GM12878 (cell line): ENCODE measurements at regions not wholly inside any gene's neighbourhood (a gene's known extent, or its start where the extent isn't known, plus 50 kb on each side); places are given as distances from the start of the nearest gene placed in this dataset.

Source experiments
- ATAC-seq: fragments of 200-7000 bp; cut with Tn5 transposase; 3 replicates; pipeline ENCODE4 v1.9.1; 2020; ENCODE audit warnings: mild to moderate bottlenecking, moderate library complexity
- BruUV-seq: library from RNA; stranded (reverse); fragments of 400-500 nt; replicated peaks from 2 replicates; lab custom pipeline; 2021; lab: Mats Ljungman, UMichigan
- CTCF ChIA-PET: fragments of 300-600 bp; sonication (Branson Sonifier 250); formaldehyde crosslinking; extraction: SDS; loops from one replicate; lab custom pipeline; 2021; ENCODE audit warnings: inconsistent platforms; lab: Yijun Ruan, JAX
- POLR2A ChIA-PET: fragments of 350-600 bp; formaldehyde crosslinking; extraction: SDS; loops from one replicate; lab custom pipeline; 2021; ENCODE audit warnings: inconsistent platforms; lab: Charles Lee
- RAD21 ChIA-PET: fragments of 300-600 bp; sonication (Branson Sonifier 250); formaldehyde crosslinking; loops from one replicate; lab custom pipeline; 2023; ENCODE audit warnings: antibody characterized with exemption; ENCODE audit not compliant: unreplicated experiment; lab: Charles Lee
- SMC1A ChIA-PET: fragments of 300-600 bp; sonication (Branson Sonifier 250); formaldehyde crosslinking; loops from one replicate; lab custom pipeline; 2023; ENCODE audit not compliant: unreplicated experiment, uncharacterized antibody; lab: Charles Lee
- DNase-seq: peaks from one replicate; pipeline ENCODE4 v3.0.0-alpha.2; 2011; ENCODE audit warnings: low read depth, low spot score
- FAIRE-seq: peaks from 3 replicates; lab custom pipeline; 2011; peaks lifted over from hg19 to GRCh38; lab: Jason Lieb, UNC
- H2AFZ ChIP-seq: 2 replicates; pipeline ENCODE4 v1.6.0; 2011; ENCODE audit warnings: low read depth, low read length, control low read depth; ENCODE audit not compliant: control insufficient read depth
- H3K27ac ChIP-seq: 2 replicates; pipeline ENCODE4 v1.5.1; 2011; ENCODE audit warnings: control low read depth; ENCODE audit not compliant: control insufficient read depth, insufficient read depth
- H3K27me3 ChIP-seq, 2 experiments: replicated peaks in 1 of 2; 2 replicates each; pipeline versions ENCODE4 v1.6.0 to v1.6.1; 2011; ENCODE audit warnings: low read length in 1 of 2; ENCODE audit not compliant: control insufficient read depth in 2 of 2, insufficient read depth in 2 of 2
- H3K36me3 ChIP-seq, 2 experiments: 2 replicates each; pipeline ENCODE4 v1.5.1; 2011; ENCODE audit warnings: low read length in 1 of 2; ENCODE audit not compliant: control insufficient read depth in 2 of 2, insufficient read depth in 2 of 2
- H3K4me1 ChIP-seq: 2 replicates; pipeline ENCODE4 v1.6.1; 2011; ENCODE audit warnings: mild to moderate bottlenecking, low read length, moderate library complexity, mixed read lengths; ENCODE audit not compliant: control insufficient read depth, insufficient read depth
- H3K4me2 ChIP-seq: 2 replicates; pipeline ENCODE4 v1.6.0; 2011; ENCODE audit warnings: control low read depth; ENCODE audit not compliant: control insufficient read depth, insufficient read depth
- H3K4me3 ChIP-seq: fragments of 200-600 bp; sonication (generic); 2 replicates; pipeline ENCODE4 v1.5.1; 2016
- H3K79me2 ChIP-seq: 2 replicates; pipeline ENCODE4 v1.6.0; 2011; ENCODE audit warnings: low read length; ENCODE audit not compliant: control insufficient read depth, insufficient read depth
- H3K9ac ChIP-seq: 2 replicates; pipeline ENCODE4 v1.8.0; 2011; ENCODE audit warnings: low read length, control low read depth, mixed read lengths; ENCODE audit not compliant: control insufficient read depth, insufficient read depth
- H3K9me3 ChIP-seq: replicated peaks from 3 replicates; pipeline ENCODE4 v1.5.1; 2011; ENCODE audit warnings: mild to moderate bottlenecking, low read length; ENCODE audit not compliant: control insufficient read depth, insufficient read depth
- H4K20me1 ChIP-seq: 2 replicates; pipeline ENCODE4 v1.6.0; 2011; ENCODE audit not compliant: control insufficient read depth, insufficient read depth
- ATF7 ChIP-seq: fragments of 450-650 bp; IDR thresholded peaks from 2 replicates; pipeline ENCODE4 v1.6.1; 2016; ENCODE audit warnings: low read depth, mild to moderate bottlenecking
- BCL3 ChIP-seq: IDR thresholded peaks from 2 replicates; pipeline ENCODE4 v1.6.1; 2011; ENCODE audit warnings: borderline replicate concordance, low read depth, mild to moderate bottlenecking, moderate library complexity, low read length; ENCODE audit not compliant: insufficient read depth, poor library complexity, severe bottlenecking
- CBFB ChIP-seq: IDR thresholded peaks from 2 replicates; pipeline ENCODE4 v1.6.1; 2016; ENCODE audit warnings: antibody characterized with exemption, low read depth
- FOXK2 ChIP-seq: fragments of 450-650 bp; IDR thresholded peaks from 2 replicates; pipeline ENCODE4 v1.6.1; 2017; ENCODE audit warnings: mild to moderate bottlenecking, moderate library complexity
- IKZF2 ChIP-seq, 2 experiments: fragments of 450-650 bp; IDR thresholded peaks; 2 replicates each; pipeline ENCODE4 v1.6.1; 2017; ENCODE audit warnings: mild to moderate bottlenecking in 2 of 2, moderate library complexity in 2 of 2
- IRF5 ChIP-seq: fragments of 450-650 bp; IDR thresholded peaks from 2 replicates; pipeline ENCODE4 v1.6.1; 2017; ENCODE audit warnings: borderline replicate concordance
- JUNB ChIP-seq: IDR thresholded peaks from 2 replicates; pipeline ENCODE4 v1.6.1; 2016; ENCODE audit warnings: antibody characterized with exemption, mild to moderate bottlenecking
- NFYA ChIP-seq: IDR thresholded peaks from 2 replicates; pipeline ENCODE4 v1.6.1; 2011; ENCODE audit warnings: low read depth, mild to moderate bottlenecking, low read length, improper control_type of control experiment, borderline replicate concordance
- NKRF ChIP-seq: fragments of 450-650 bp; conservative IDR thresholded peaks from 2 replicates; pipeline ENCODE4 v1.6.1; 2017; ENCODE audit warnings: mild to moderate bottlenecking, moderate library complexity
- POU2F2 ChIP-seq: IDR thresholded peaks from 3 replicates; pipeline ENCODE4 v1.6.1; 2011; ENCODE audit warnings: low read depth, mild to moderate bottlenecking, low read length, borderline replicate concordance
- RUNX3 ChIP-seq: IDR thresholded peaks from 2 replicates; pipeline ENCODE4 v1.6.1; 2012; ENCODE audit warnings: low read length, inconsistent platforms
- STAT1 ChIP-seq: fragments of 450-650 bp; conservative IDR thresholded peaks from 2 replicates; pipeline ENCODE4 v1.6.1; 2014; ENCODE audit warnings: antibody characterized with exemption, mild to moderate bottlenecking
- TAF1 ChIP-seq: IDR thresholded peaks from 2 replicates; pipeline ENCODE4 v1.6.1; 2011; ENCODE audit warnings: mild to moderate bottlenecking, low read depth, low read length, borderline replicate concordance
- TBL1XR1 ChIP-seq: IDR thresholded peaks from 2 replicates; pipeline ENCODE4 v1.6.1; 2012; ENCODE audit warnings: low read depth, low read length, improper control_type of control experiment
- USF1 ChIP-seq: IDR thresholded peaks from 2 replicates; pipeline ENCODE4 v1.6.1; 2011; ENCODE audit warnings: borderline replicate concordance, low read depth, mild to moderate bottlenecking, moderate library complexity, mixed read lengths, low read length; ENCODE audit not compliant: insufficient read depth; ENCODE audit errors: extremely low read length
- ZNF207 ChIP-seq: fragments of 450-650 bp; IDR thresholded peaks from 2 replicates; pipeline ENCODE4 v1.6.1; 2014; ENCODE audit warnings: antibody characterized with exemption, mild to moderate bottlenecking, borderline replicate concordance
- ZNF217 ChIP-seq: fragments of 450-650 bp; IDR thresholded peaks from 2 replicates; pipeline ENCODE4 v1.6.1; 2017; ENCODE audit warnings: antibody characterized with exemption, mild to moderate bottlenecking
- WGBS: methylation state at CpG from one replicate; pipeline ENCODE4 v1.1.6; 2016; ENCODE audit warnings: low lambda C conversion rate; ENCODE audit not compliant: insufficient replicate concordance, insufficient coverage; ENCODE audit errors: missing lambda C conversion rate; 5-methylcytosine and 5-hydroxymethylcytosine counted together
- in situ Hi-C: fragments of 300-500 bp; cut with MboI; formaldehyde crosslinking; loops from 9 replicates; pipeline ENCODE4 v1.14.3; 2018; ENCODE audit warnings: mixed read lengths
- intact Hi-C: fragments of 100-400 bp; cut with micrococcal nuclease; formaldehyde crosslinking; loops from one replicate; pipeline ENCODE4 v1.14.2; 2022; ENCODE audit not compliant: unreplicated experiment

- no peaks in the 10 kb centered on the region for H3K36me3 ChIP-seq
- DNase-seq (no peak), FAIRE-seq (no peak)
- ChIA-PET RAD21 (no interaction called here), POLR2A (no interaction called here), CTCF (no interaction called here)
- no peak overlapping the region for H3K4me3 ChIP-seq
- H3K9me3 ChIP-seq, result no peaks in the 10 kb centered on the region; the same call in 2 of the 3 replicates
- no TSS peak for BruUV-seq
- H3K27ac ChIP-seq, result no peak overlapping the region
- no peak overlapping the region for H2AFZ ChIP-seq
- H3K4me1 ChIP-seq, result no peaks in the 10 kb centered on the region
- no peaks in the 10 kb centered on the region for H4K20me1 ChIP-seq
- H3K27me3 ChIP-seq, result no peaks in the 10 kb centered on the region
- no peak overlapping the region for H3K9ac ChIP-seq
- intact Hi-C loops, result no loop called here
- H3K4me2 ChIP-seq, result no peak overlapping the region
- 15% methylated on average over 4 of the region's 4 CpGs for WGBS
- TF ChIP-seq STAT1 (no peak), ZNF207 (no peak), BCL3 (no peak), FOXK2 (no peak), USF1 (no peak), TBL1XR1 (no peak), NFYA (no peak), TAF1 (no peak), NKRF (no peak), RUNX3 (no peak), CBFB (no peak), JUNB (no peak), ZNF217 (no peak), ATF7 (no peak), POU2F2 (no peak), IKZF2 (IDR thresholded peaks at IDR 0.05) (no peak), IRF5 (no peak)
- TF ChIP-seq, all 136 proteins: peak for 0
- SMC1A ChIA-PET, result interaction anchor here (0.6 kb wide), 1 partner anchor 16 kb away, joined by 4 read pairs; no protein-coding TSS in a partner anchor
- ATAC-seq, result no peak
- no peaks in the 10 kb centered on the region for H3K79me2 ChIP-seq
- in situ Hi-C loops, result no loop called here
These were observed 66.5 kb upstream of the SPIN1 start for GRCh38 chr9:88321764-88322163.
